ENCODE measurements at regions not wholly inside any gene's neighbourhood (a gene's known extent, or its start where the extent isn't known, plus 50 kb on each side); places are given as distances from the start of the nearest gene placed in this dataset.
"Not testable (repeated sequence)": the region's sequence is repeated elsewhere in the genome, so short reads cannot be mapped to it uniquely, and the experiment has no call there.

GRCh38 chr7:81831883-81832282, 62.0 kb upstream of the HGF start:
- H3K4me3 ChIP-seq (ENCODE audit: low read depth, low read length) = no peak overlapping the region
- FAIRE-seq (no peak), DNase-seq (ENCODE audit: low read depth) (no peak)
- no peaks in the 10 kb centered on the region for H3K36me3 ChIP-seq (ENCODE audit: control insufficient read depth, insufficient read depth, low read length)
- no peaks in the 10 kb centered on the region for H3K27me3 ChIP-seq (ENCODE audit: control insufficient read depth, insufficient read depth, low read length)
- no peak for TF ChIP-seq CTCF (IDR thresholded peaks at IDR 0.05; ENCODE audit: insufficient read depth, low read length, severe bottlenecking)

GRCh38 chr7:81829511-81829910, 59.7 kb upstream of the HGF start:
- DNase-seq (ENCODE audit: low read depth); H3K36me3 ChIP-seq (ENCODE audit: control insufficient read depth, insufficient read depth, low read length); FAIRE-seq; H3K27me3 ChIP-seq (ENCODE audit: control insufficient read depth, insufficient read depth, low read length); H3K4me3 ChIP-seq (ENCODE audit: low read depth, low read length): not testable (repeated sequence)

- H3K4me3 ChIP-seq (ENCODE audit: low read depth, low read length) = no peak overlapping the region
- TF ChIP-seq CTCF (IDR thresholded peaks at IDR 0.05; ENCODE audit: insufficient read depth, low read length, severe bottlenecking) = no peak
- H3K36me3 ChIP-seq (ENCODE audit: control insufficient read depth, insufficient read depth, low read length) = no peaks in the 10 kb centered on the region
- FAIRE-seq = no peak
- DNase-seq (ENCODE audit: low read depth) = no peak
- H3K27me3 ChIP-seq (ENCODE audit: control insufficient read depth, insufficient read depth, low read length) = no peaks in the 10 kb centered on the region
Observed at GRCh38 chr7:81822811-81823210, 53.0 kb upstream of the HGF start.

GRCh38 chr7:81819861-81820260, 50.0 kb upstream of the HGF start:
- no peak overlapping the region for H3K4me3 ChIP-seq (ENCODE audit: low read depth, low read length)
- DNase-seq (ENCODE audit: low read depth) (no peak), FAIRE-seq (no peak)
- no peaks in the 10 kb centered on the region for H3K36me3 ChIP-seq (ENCODE audit: control insufficient read depth, insufficient read depth, low read length)
- no peak for TF ChIP-seq CTCF (IDR thresholded peaks at IDR 0.05; ENCODE audit: insufficient read depth, low read length, severe bottlenecking)
- H3K27me3 ChIP-seq (ENCODE audit: control insufficient read depth, insufficient read depth, low read length) = no peaks in the 10 kb centered on the region

Data from bronchial epithelial cell (primary cell).